ENCODE measurements at regions not wholly inside any gene's neighbourhood (a gene's known extent, or its start where the extent isn't known, plus 50 kb on each side); places are given as distances from the start of the nearest gene placed in this dataset.

- no peak for TF ChIP-seq POLR2A (IDR thresholded peaks at IDR 0.05)
- TF ChIP-seq CTCF (IDR thresholded peaks at IDR 0.05), result no peak
Measured at GRCh38 chr10:52696232-52696631, 76.4 kb downstream of the MBL2 start.
